Cardiac muscle cell (in vitro differentiated cells and primary cell): ENCODE measurements at regions not wholly inside any gene's neighbourhood (a gene's known extent, or its start where the extent isn't known, plus 50 kb on each side); places are given as distances from the start of the nearest gene placed in this dataset.

Experiments used
- DNase-seq, 2 donors: peaks; one replicate each; pipeline versions ENCODE4 v3.0.0 to v3.0.0-alpha.2; 2010 to 2017; ENCODE audit warnings: low read depth in 1 of 2, low spot score in 1 of 2
- H3K27ac ChIP-seq: fragments of 200-600 bp; sonication (generic); 2 replicates; pipeline ENCODE4 v1.5.1; 2016
- H3K27me3 ChIP-seq: fragments of 200-600 bp; sonication (generic); 2 replicates; pipeline ENCODE4 v1.6.0; 2016; ENCODE audit warnings: control low read depth
- H3K36me3 ChIP-seq: fragments of 200-600 bp; sonication (generic); 2 replicates; pipeline ENCODE4 v1.5.1; 2016; ENCODE audit warnings: control low read depth
- H3K4me1 ChIP-seq: fragments of 200-600 bp; sonication (generic); 2 replicates; pipeline ENCODE4 v1.8.1; 2017; ENCODE audit warnings: low read depth, mild to moderate bottlenecking, mixed run types
- H3K4me3 ChIP-seq: fragments of 200-600 bp; sonication (generic); 2 replicates; pipeline ENCODE4 v1.5.1; 2016; ENCODE audit warnings: mild to moderate bottlenecking
- H3K9me3 ChIP-seq: fragments of 200-600 bp; sonication (generic); 2 replicates; pipeline ENCODE4 v1.5.1; 2017; ENCODE audit warnings: low read depth, mild to moderate bottlenecking, control low read depth
- CTCF ChIP-seq: IDR thresholded peaks from 2 replicates; pipeline ENCODE4 v1.5.1; 2012; ENCODE audit warnings: low read depth, mild to moderate bottlenecking, low read length

GRCh38 chr10:63717027-63717715 is 196.0 kb downstream of the REEP3 start:
- H3K4me3 ChIP-seq: no peak overlapping the region
- no peaks in the 10 kb centered on the region for H3K27me3 ChIP-seq
- no peak overlapping the region for H3K27ac ChIP-seq
- peaks cover 15% of the 10 kb centered on the region for H3K4me1 ChIP-seq
- no peaks in the 10 kb centered on the region for H3K9me3 ChIP-seq
- no peak for TF ChIP-seq CTCF
- no peak for DNase-seq
- H3K36me3 ChIP-seq: no peaks in the 10 kb centered on the region

GRCh38 chr10:63718006-63718405 is 196.8 kb downstream of the REEP3 start:
- H3K36me3 ChIP-seq: no peaks in the 10 kb centered on the region
- peak in 1 of 2 donors; percentile 13 for DNase-seq
- TF ChIP-seq CTCF: no peak
- H3K4me3 ChIP-seq: no peak overlapping the region
- peaks cover 9% of the 10 kb centered on the region for H3K4me1 ChIP-seq
- H3K27ac ChIP-seq: no peak overlapping the region
- no peaks in the 10 kb centered on the region for H3K9me3 ChIP-seq
- no peaks in the 10 kb centered on the region for H3K27me3 ChIP-seq

GRCh38 chr10:63718421-63718820 is 197.2 kb downstream of the REEP3 start:
- no peak for DNase-seq
- Histone ChIP-seq H3K9me3 (no peaks in the 10 kb centered on the region), H3K27ac (no peak overlapping the region), H3K4me3 (no peak overlapping the region), H3K36me3 (no peaks in the 10 kb centered on the region), H3K27me3 (no peaks in the 10 kb centered on the region), H3K4me1 (peaks cover 5% of the 10 kb centered on the region)
- TF ChIP-seq CTCF: no peak

GRCh38 chr10:63719226-63719856 is 198.1 kb downstream of the REEP3 start:
- H3K4me3 ChIP-seq: no peak overlapping the region
- peaks cover 4% of the 10 kb centered on the region for H3K4me1 ChIP-seq
- H3K27ac ChIP-seq: no peak overlapping the region
- H3K36me3 ChIP-seq: no peaks in the 10 kb centered on the region
- no peaks in the 10 kb centered on the region for H3K27me3 ChIP-seq
- no peaks in the 10 kb centered on the region for H3K9me3 ChIP-seq
- DNase-seq: no peak
- no peak for TF ChIP-seq CTCF

- Histone ChIP-seq H3K4me3 (no peak overlapping the region), H3K27me3 (no peaks in the 10 kb centered on the region), H3K4me1 (peaks cover 4% of the 10 kb centered on the region), H3K9me3 (no peaks in the 10 kb centered on the region), H3K27ac (no peak overlapping the region), H3K36me3 (no peaks in the 10 kb centered on the region)
- peak; percentile 62 to 65 for DNase-seq
- peak; percentile 91 for TF ChIP-seq CTCF
Measured at GRCh38 chr10:63720072-63720537, 198.9 kb downstream of the REEP3 start.
